ENCODE measurements at regions not wholly inside any gene's neighbourhood (a gene's known extent, or its start where the extent isn't known, plus 50 kb on each side); places are given as distances from the start of the nearest gene placed in this dataset.

GRCh38 chr13:85381082-85381481 is 418.1 kb downstream of the SLITRK6 start:
- no peak for DNase-seq (ENCODE audit: low read depth)

DNA sequence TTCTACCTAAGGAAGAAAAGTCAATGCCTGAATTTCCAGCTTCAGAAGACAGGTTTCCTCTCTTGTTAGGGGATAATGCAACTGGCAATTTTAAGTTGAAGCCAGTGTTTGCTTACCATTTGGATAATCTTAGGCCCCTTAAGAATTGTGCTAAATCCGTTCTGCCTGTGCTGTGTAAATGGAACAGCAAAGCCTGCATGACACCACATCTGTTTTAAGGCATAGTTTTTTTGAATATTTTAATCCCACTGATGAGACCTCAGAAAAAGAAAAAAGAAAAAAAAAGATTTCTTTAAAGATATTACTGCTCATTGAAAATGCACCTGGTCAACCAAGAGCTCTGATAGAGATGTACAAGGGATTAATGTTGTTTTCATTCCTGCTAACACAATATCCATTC is 419.2 kb downstream of the SLITRK6 start:
- no peak for DNase-seq (ENCODE audit: low read depth)

DNA sequence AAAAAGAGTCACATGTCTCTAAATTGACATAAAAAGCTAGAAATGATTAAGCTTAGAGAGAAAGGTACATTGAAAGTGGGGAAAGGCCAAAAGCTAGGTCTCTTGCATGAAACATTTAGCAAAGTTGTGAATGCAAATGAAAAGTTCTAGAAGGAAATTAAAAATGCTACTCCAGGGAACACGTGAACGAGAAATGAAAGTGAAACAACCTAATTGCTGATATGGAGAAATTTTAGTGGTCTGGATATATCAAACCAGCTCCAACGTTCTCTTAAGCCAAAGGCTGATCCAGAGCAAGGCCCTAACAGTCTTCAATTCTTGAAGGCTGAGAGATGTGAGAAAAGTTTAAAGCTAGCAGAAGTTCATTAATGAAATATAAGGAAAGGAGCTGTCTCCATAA is 419.8 kb downstream of the SLITRK6 start:
- peak; percentile 4 for DNase-seq (ENCODE audit: low read depth)

DNA sequence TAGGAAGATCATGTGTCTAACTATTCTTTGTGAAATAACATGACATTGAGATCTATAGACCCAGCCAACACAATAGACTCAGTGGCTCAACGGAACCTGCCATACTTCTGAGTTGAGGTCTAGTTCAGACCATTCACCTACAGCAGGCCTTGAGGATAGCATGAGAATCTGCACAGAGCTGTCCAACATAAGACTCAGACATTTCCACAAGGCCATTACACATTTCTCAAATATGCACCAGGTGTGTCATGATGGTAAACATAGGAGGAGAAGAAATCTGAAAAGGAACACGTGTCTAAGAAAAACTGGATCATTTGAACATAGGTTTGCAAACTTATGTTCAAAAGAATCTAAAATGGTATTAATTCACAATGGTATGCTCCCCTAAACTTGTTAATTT is 421.4 kb downstream of the SLITRK6 start:
- DNase-seq (ENCODE audit: low read depth): no peak

- no peak for DNase-seq (ENCODE audit: low read depth)
Measured at GRCh38 chr13:85373322-85373721, 425.9 kb downstream of the SLITRK6 start.

DNA sequence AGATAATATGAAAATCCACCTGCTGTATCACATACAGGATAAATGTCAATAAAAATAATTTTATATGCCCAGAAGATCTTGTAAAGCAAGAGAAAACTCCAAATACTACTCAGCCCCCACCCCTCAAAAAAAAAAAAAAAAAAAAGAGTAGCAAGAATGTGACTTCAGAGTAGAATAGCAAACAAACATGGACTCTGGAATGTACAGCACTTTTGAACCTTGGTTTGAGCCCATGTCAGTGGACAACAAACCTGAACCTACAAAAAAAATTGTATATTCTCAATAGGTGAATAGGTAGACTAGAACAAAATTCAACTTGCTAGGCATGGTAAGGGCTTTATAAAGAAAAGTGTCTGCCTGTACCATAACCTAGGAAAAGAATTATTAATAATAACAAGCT is 428.0 kb downstream of the SLITRK6 start:
- no peak for DNase-seq (ENCODE audit: low read depth)

DNA sequence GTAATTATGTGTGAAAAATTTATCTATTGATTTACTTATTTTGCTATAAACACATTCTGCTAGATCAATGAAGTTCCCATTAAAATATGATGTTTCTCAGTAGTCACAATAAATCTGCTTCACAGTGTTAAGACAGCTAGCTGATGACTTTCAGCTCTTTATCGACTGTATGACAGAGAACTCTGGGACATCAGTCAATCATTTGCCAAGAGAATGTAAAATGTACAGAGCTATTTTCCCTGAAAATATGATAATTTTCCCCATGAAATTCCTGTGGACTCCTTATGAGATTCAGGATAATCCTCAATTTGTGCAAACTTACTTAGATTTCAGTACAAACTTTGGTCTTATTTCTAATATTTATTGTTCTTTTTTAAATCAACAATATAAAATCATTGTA is 430.5 kb downstream of the SLITRK6 start:
- no peak for DNase-seq (ENCODE audit: low read depth)

- peak; percentile 9 for DNase-seq (ENCODE audit: low read depth)
Measured at GRCh38 chr13:85367887-85368286, 431.3 kb downstream of the SLITRK6 start.

DNA sequence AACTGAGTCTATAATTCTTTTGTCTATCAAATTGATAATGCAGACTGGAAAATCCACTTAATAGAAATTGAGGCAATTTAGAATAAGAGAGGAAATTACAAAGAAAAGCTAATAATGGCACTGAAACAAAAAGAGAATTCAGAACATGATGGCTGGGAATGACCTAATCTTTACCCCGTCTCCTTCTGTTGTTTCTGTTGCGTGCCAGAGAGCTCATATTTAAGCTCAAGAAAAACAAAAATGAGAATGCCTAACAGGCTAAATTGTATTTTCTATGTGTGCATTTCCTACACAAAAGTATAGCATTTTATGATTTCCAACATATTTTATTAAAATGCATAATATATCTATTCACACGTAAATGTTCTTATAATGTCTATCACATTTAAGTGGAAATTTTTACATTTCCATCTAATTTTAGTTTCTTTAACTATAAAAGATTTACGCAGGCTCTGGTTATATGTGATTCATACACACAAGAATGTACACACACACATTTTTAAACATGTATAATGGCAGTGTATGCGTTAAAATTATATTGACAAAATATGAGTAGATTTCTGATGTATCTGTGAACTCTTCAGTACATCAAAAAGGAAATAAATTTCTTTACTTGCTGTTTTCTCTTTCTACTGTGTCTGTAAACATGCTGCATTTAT is 432.3 kb downstream of the SLITRK6 start:
- no peak for DNase-seq (ENCODE audit: low read depth)

- no peak for DNase-seq (ENCODE audit: low read depth)
Measured at GRCh38 chr13:85363504-85363903, 435.7 kb downstream of the SLITRK6 start.

- no peak for DNase-seq (ENCODE audit: low read depth)
Measured at GRCh38 chr13:85362980-85363379, 436.2 kb downstream of the SLITRK6 start.

GRCh38 chr13:85347251-85347650 is 452.0 kb downstream of the SLITRK6 start:
- peak; percentile 31 for DNase-seq (ENCODE audit: low read depth)

DNA sequence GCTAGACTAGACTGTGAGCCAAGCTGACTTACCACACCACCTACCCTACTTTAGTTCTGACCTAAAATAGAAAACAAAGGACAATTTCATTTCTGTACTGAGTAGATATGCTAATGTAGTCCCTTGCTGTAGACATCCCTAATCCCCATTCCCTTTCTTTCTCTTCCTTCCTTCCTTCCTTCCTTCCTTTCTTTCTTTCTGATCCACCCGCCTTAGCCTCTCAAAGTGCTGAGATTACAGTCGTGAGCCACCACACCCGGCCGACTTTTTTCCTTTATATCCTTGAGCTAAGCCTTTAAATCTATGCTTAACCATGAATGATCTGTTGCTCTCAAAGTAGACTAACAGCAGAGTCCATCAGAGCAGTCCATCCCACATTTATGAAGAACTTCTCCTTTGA is 465.0 kb downstream of the SLITRK6 start:
- DNase-seq (ENCODE audit: low read depth): no peak

GRCh38 chr13:85333506-85334020 is 465.7 kb downstream of the SLITRK6 start:
- no peak for DNase-seq (ENCODE audit: low read depth)

DNA sequence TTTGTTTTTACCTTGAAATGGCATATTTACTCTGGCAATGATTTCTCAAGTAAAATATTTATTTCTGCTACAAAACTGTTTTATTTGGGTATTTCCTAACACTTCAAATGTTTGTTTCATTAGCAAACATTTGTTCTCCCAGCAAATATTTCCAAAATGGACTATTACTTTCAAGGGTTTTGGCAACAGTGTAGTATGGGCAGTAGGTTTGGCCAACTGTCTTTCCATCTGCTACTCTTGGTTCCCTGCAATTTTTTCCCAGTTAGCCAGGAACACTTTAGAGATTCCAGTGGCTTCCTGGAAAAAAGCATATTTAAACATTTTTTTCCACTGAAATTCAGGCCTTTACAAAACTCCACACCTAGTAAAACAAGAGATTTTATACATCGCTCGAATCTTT is 466.6 kb downstream of the SLITRK6 start:
- DNase-seq (ENCODE audit: low read depth): no peak

- no peak for DNase-seq (ENCODE audit: low read depth)
Measured at GRCh38 chr13:85321734-85322133, 477.5 kb downstream of the SLITRK6 start.

GRCh38 chr13:85317781-85318180 is 481.4 kb downstream of the SLITRK6 start:
- no peak for DNase-seq (ENCODE audit: low read depth)

GRCh38 chr13:85316506-85317025 is 482.7 kb downstream of the SLITRK6 start:
- no peak for DNase-seq (ENCODE audit: low read depth)

GRCh38 chr13:85314686-85315085 is 484.5 kb downstream of the SLITRK6 start:
- DNase-seq (ENCODE audit: low read depth): no peak

GRCh38 chr13:85313761-85314503 is 485.3 kb downstream of the SLITRK6 start:
- peak; percentile 75 for DNase-seq (ENCODE audit: low read depth)

DNA sequence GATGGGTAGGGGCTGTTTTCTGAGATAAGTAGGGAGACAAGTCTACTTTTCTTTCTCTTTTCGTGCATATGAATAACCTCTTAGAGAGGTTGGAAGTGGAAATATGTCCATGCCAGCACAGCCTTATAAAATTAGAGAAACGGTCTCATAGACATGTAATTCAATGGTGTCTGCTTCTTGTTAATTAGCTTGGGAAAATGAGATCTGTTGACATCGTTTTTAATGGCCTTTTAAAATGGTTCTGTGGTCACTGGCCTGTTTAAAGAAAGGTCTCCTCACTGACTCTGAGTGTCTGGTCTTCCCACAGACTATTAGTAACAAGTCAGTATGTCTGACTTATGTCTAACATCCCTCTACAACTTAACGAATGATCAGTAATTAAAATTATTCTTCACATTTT is 487.1 kb downstream of the SLITRK6 start:
- peak; percentile 1 for DNase-seq (ENCODE audit: low read depth)

- no peak for DNase-seq (ENCODE audit: low read depth)
Measured at GRCh38 chr13:85303630-85304029, 495.6 kb downstream of the SLITRK6 start.

DNA sequence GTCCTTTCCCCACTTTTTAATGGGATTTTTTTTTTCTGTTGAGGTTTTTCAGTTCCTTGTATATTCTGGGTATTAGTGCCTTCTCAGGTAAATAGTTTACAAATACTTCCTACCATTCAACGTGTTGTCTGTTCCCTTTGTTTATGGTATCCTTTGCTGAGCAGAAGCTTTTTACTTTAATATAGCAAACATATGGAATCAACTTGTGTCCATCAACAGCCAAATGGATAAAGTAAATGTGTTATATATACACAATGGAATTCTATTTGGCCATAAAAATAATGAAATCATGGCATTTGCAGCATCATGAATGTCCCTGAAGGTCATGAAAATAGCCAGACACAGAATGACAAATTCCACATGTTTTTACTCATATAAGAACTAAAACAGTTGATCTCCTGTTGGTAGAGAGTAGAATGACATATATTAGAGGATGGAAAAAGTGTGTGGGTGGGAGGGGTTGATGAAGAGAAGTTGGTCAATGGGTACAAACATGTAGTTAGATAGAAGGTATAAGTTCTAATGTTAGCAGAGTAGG is 500.8 kb downstream of the SLITRK6 start:
- no peak for DNase-seq (ENCODE audit: low read depth)
